ENCODE measurements at regions not wholly inside any gene's neighbourhood (a gene's known extent, or its start where the extent isn't known, plus 50 kb on each side); places are given as distances from the start of the nearest gene placed in this dataset.

- no peak for DNase-seq (ENCODE audit: low spot score)
Measured at GRCh38 chr22:48096851-48097665, 1334.6 kb downstream of the TBC1D22A start.

GRCh38 chr22:48096411-48096810 lies 1334.0 kb downstream of the TBC1D22A start:
- DNase-seq (ENCODE audit: low spot score), result no peak

GRCh38 chr22:48093981-48094380 lies 1331.5 kb downstream of the TBC1D22A start:
- no peak for DNase-seq (ENCODE audit: low spot score)

GRCh38 chr22:48092866-48093265 lies 1330.4 kb downstream of the TBC1D22A start:
- no peak for DNase-seq (ENCODE audit: low spot score)

GRCh38 chr22:48091656-48092223 lies 1329.3 kb downstream of the TBC1D22A start:
- DNase-seq (ENCODE audit: low spot score), result no peak

- no peak for DNase-seq (ENCODE audit: low spot score)
Measured at GRCh38 chr22:48091060-48091650, 1328.7 kb downstream of the TBC1D22A start.

GRCh38 chr22:48090332-48090672 lies 1327.9 kb downstream of the TBC1D22A start:
- DNase-seq (ENCODE audit: low spot score), result no peak

GRCh38 chr22:48089601-48090331 lies 1327.3 kb downstream of the TBC1D22A start:
- DNase-seq (ENCODE audit: low spot score), result peak; percentile 87

GRCh38 chr22:48088926-48089536 lies 1326.6 kb downstream of the TBC1D22A start:
- no peak for DNase-seq (ENCODE audit: low spot score)

GRCh38 chr22:48088251-48088650 lies 1325.8 kb downstream of the TBC1D22A start:
- no peak for DNase-seq (ENCODE audit: low spot score)

- no peak for DNase-seq (ENCODE audit: low spot score)
Measured at GRCh38 chr22:48085901-48086645, 1323.6 kb downstream of the TBC1D22A start.

GRCh38 chr22:48084729-48085050 lies 1322.2 kb downstream of the TBC1D22A start:
- DNase-seq (ENCODE audit: low spot score), result no peak

GRCh38 chr22:48084041-48084728 lies 1321.7 kb downstream of the TBC1D22A start:
- DNase-seq (ENCODE audit: low spot score), result no peak

GRCh38 chr22:48083502-48083901 lies 1321.1 kb downstream of the TBC1D22A start:
- no peak for DNase-seq (ENCODE audit: low spot score)

- DNase-seq (ENCODE audit: low spot score), result no peak
Measured at GRCh38 chr22:48082284-48082683, 1319.8 kb downstream of the TBC1D22A start.

- no peak for DNase-seq (ENCODE audit: low spot score)
Measured at GRCh38 chr22:48081281-48081680, 1318.8 kb downstream of the TBC1D22A start.

GRCh38 chr22:48080316-48081165 lies 1318.1 kb downstream of the TBC1D22A start:
- DNase-seq (ENCODE audit: low spot score), result no peak

- DNase-seq (ENCODE audit: low spot score), result no peak
Measured at GRCh38 chr22:48079505-48080290, 1317.2 kb downstream of the TBC1D22A start.

- DNase-seq (ENCODE audit: low spot score), result no peak
Measured at GRCh38 chr22:48078825-48079224, 1316.4 kb downstream of the TBC1D22A start.
